Activated CD4-positive, alpha-beta memory T cell treated with anti-CD3 and anti-CD28 coated beads for 36 hours (primary cell): ENCODE measurements at regions not wholly inside any gene's neighbourhood (a gene's known extent, or its start where the extent isn't known, plus 50 kb on each side); places are given as distances from the start of the nearest gene placed in this dataset.

Experiments used
- CTCF ChIA-PET: fragments of 350-600 bp; sonication (Branson Sonifier 250); formaldehyde crosslinking; loops from one replicate; lab custom pipeline; 2021; ENCODE audit warnings: antibody characterized with exemption, inconsistent platforms; lab: Charles Lee
- POLR2A ChIA-PET: fragments of 350-600 bp; sonication (Branson Sonifier 250); formaldehyde crosslinking; loops from one replicate; lab custom pipeline; 2021; ENCODE audit warnings: antibody characterized with exemption; lab: Charles Lee
- DNase-seq: peaks from one replicate; pipeline ENCODE4 v3.0.0-alpha.2; 2020
- H3K27ac Mint-ChIP-seq: one replicate; pipeline ENCODE4 v1.8.0; 2021; ENCODE audit warnings: mixed read lengths
- H3K27me3 Mint-ChIP-seq: one replicate; pipeline ENCODE4 v1.8.0; 2021; ENCODE audit warnings: mixed read lengths
- H3K36me3 Mint-ChIP-seq: one replicate; pipeline ENCODE4 v1.8.0; 2021; ENCODE audit warnings: mixed read lengths
- H3K4me1 Mint-ChIP-seq: one replicate; pipeline ENCODE4 v1.8.0; 2021; ENCODE audit warnings: low read depth, mixed read lengths
- H3K4me3 Mint-ChIP-seq: one replicate; pipeline ENCODE4 v1.8.0; 2021; ENCODE audit warnings: mild to moderate bottlenecking, mixed read lengths
- H3K9me3 Mint-ChIP-seq: one replicate; pipeline ENCODE4 v1.8.0; 2021; ENCODE audit warnings: mixed read lengths
- intact Hi-C: fragments of 100-400 bp; cut with micrococcal nuclease; formaldehyde crosslinking; loops from one replicate; pipeline ENCODE4 v1.15.1; 2023

DNA sequence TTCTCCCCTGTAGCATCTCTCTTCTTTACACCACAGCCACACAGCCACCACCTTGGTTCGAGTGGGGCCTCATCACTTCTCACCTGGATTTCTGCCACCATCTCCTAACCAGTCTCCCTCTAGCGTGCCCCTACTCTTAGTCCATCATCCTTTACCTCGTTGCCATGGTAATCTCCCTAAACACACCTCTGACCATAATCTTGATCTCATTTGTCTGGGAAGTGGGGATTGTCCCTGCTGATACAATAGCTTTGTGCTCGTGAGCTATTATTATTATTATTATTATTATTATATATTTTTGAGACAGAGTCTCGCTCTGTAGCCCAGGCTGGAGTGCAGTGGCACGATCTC, 76.5 kb upstream of the HSPA9 start:
- no peak for DNase-seq
- Mint-ChIP-seq H3K4me1 (peaks cover 23% of the 10 kb centered on the region), H3K27ac (no peak overlapping the region), H3K4me3 (no peak overlapping the region), H3K9me3 (no peaks in the 10 kb centered on the region), H3K36me3 (no peaks in the 10 kb centered on the region), H3K27me3 (peaks cover 81% of the 10 kb centered on the region)
- intact Hi-C loops = loop anchor here (5.0 kb wide), 2 partner anchors 74 to 101 kb away; partner anchors contain the start of genes CTNNA1 and HSPA9
- POLR2A ChIA-PET = no interaction called here
- CTCF ChIA-PET = no interaction called here

DNA sequence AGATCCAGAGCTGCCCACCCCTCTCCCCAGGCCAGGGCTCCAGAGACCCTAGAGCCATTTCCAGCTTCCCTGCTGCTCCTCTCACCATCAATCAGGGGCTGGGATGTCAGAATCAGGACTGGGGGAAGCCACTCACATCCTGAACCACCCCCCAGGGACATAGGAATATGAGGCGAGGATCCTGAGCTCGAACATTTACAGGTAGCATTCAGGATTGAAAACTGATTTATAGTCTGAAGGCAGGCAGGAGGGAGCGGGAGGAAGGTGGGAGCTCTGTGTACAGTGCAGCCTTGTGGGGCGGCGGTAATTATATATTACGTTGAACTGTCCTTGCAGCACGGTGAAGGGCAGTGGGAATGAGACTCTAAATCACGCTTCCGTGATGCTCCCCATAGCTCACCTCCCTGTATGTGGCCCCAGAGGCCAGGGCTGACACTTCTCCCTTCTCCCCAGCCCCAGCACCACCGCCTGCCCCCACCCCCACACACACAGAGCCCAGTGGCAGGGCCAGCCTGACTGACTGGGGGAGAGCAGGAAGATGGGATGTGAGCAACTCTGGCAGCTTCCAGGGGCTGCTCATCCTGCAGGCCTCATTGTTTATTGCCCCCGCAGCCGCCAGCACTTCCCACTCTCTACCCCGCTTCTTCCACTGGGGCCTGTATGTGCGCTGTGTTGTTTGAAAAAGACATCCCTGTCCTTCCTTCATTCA, 76.0 kb upstream of the HSPA9 start:
- no peaks in the 10 kb centered on the region for H3K36me3 Mint-ChIP-seq
- H3K27ac Mint-ChIP-seq = no peak overlapping the region
- peaks cover 81% of the 10 kb centered on the region for H3K27me3 Mint-ChIP-seq
- no peaks in the 10 kb centered on the region for H3K9me3 Mint-ChIP-seq
- no peak for DNase-seq
- ChIA-PET CTCF (no interaction called here), POLR2A (no interaction called here)
- H3K4me3 Mint-ChIP-seq = no peak overlapping the region
- intact Hi-C loops = loop anchor here (5.0 kb wide), 2 partner anchors 74 to 101 kb away; partner anchors contain the start of genes CTNNA1 and HSPA9
- H3K4me1 Mint-ChIP-seq = peaks cover 23% of the 10 kb centered on the region

DNA sequence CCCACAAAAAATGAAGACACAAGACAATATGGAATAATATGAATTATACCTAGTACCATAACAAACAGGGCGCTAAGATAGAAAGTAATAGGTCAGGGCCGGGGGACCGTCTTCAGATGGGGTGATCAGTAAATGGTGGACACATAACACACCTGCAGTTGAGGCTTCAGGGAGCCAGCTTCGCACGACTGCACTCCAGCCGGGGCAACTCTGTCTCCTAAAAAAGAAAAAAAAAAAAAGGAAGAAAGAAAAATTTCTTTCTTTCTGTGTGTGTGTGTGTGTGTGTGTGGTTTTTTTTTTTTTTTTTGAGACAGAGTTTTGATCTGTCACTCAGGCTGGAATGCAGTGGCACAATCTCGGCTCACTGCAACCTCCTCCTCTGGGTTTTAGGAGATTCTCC, 75.0 kb upstream of the HSPA9 start:
- Mint-ChIP-seq H3K36me3 (no peaks in the 10 kb centered on the region), H3K27ac (no peak overlapping the region), H3K4me3 (no peak overlapping the region), H3K9me3 (no peaks in the 10 kb centered on the region), H3K27me3 (peaks cover 76% of the 10 kb centered on the region), H3K4me1 (peaks cover 21% of the 10 kb centered on the region)
- POLR2A ChIA-PET = no interaction called here
- no peak for DNase-seq
- CTCF ChIA-PET = interaction anchor here (1.8 kb wide), 1 partner anchor 9 kb away, joined by 6 read pairs; no protein-coding TSS in a partner anchor
- intact Hi-C loops = loop anchor here (5.0 kb wide), 2 partner anchors 73 to 102 kb away; partner anchors contain the start of genes CTNNA1 and HSPA9

DNA sequence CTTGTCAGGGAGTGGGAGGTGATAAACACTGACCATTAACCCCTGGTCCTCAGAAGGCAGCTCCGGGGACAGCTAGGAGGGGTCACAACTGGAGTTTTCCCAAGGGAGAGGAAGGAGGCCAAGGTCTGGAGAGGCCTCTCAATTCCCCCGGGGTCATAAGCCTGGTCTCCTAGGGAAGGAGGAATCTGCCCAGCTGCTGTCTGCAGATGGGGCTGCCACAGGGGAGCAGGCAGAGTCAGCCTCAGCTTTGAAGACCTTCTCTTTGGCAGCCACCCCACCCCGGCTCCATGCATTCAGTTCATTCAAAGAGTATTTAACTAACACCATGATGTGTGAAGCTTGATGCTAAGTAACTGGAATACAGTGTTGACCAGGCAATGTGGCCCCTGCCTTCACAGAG, 74.6 kb upstream of the HSPA9 start:
- Mint-ChIP-seq H3K27me3 (peaks cover 74% of the 10 kb centered on the region), H3K36me3 (no peaks in the 10 kb centered on the region), H3K4me3 (no peak overlapping the region), H3K27ac (no peak overlapping the region), H3K9me3 (no peaks in the 10 kb centered on the region), H3K4me1 (peaks cover 17% of the 10 kb centered on the region)
- intact Hi-C loops = loop anchor here (5.0 kb wide), 2 partner anchors 72 to 103 kb away; partner anchors contain the start of genes CTNNA1 and HSPA9
- DNase-seq = no peak
- ChIA-PET POLR2A (no interaction called here), CTCF (interaction anchor here (1.8 kb wide), 1 partner anchor 9 kb away, joined by 6 read pairs; no protein-coding TSS in a partner anchor)

DNA sequence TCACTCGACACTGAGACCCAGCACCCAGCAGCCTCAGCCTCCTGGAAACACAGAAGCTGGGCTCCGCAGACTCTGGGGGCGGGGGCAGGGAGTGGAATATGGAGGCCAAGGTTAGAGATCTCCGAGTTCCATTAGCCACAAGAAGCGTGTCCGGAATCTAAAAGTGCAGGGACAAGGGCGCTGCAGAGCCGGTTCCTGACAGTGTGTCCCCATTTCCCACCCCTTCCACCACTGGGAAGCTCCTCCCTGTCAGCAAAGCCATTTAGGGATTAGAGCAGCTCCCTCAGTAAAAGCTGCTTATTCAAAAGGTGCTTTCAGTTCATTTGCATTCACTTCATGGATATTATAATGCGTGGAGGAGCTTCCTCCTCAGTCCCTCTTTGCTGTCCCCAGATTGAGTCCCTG, 74.1 kb upstream of the HSPA9 start:
- peaks cover 77% of the 10 kb centered on the region for H3K27me3 Mint-ChIP-seq
- CTCF ChIA-PET = interaction anchor here (0.5 to 1.8 kb wide), 3 partner anchors 8 to 1979 kb away, joined by 3 to 6 read pairs (median 3); no protein-coding TSS in a partner anchor
- intact Hi-C loops = no loop called here
- H3K4me3 Mint-ChIP-seq = no peak overlapping the region
- H3K9me3 Mint-ChIP-seq = no peaks in the 10 kb centered on the region
- no peak for DNase-seq
- no peaks in the 10 kb centered on the region for H3K36me3 Mint-ChIP-seq
- peaks cover 12% of the 10 kb centered on the region for H3K4me1 Mint-ChIP-seq
- H3K27ac Mint-ChIP-seq = no peak overlapping the region
- POLR2A ChIA-PET = no interaction called here

DNA sequence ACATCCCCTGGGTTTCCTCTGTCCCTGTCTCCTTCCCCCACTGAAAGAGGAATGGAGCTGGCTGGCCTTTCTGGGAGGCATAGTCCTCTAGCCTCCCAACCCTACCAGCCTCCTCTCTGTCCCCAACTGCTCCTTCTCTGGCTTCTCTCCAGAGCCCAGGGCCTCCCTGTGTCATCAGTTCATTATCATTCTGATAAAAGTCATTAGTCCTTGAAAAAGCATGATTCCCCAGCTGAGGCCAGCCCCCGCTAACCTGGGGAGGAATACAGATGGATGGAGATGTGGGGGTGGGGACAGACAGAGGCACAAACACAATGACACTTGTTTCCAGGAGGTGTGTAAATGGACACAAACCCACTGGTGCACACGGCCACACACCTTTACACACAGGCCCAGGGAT, 73.6 kb upstream of the HSPA9 start:
- DNase-seq = no peak
- Mint-ChIP-seq H3K27me3 (peaks cover 75% of the 10 kb centered on the region), H3K4me1 (peaks cover 8% of the 10 kb centered on the region), H3K9me3 (no peaks in the 10 kb centered on the region), H3K27ac (no peak overlapping the region), H3K4me3 (no peak overlapping the region), H3K36me3 (no peaks in the 10 kb centered on the region)
- POLR2A ChIA-PET = no interaction called here
- CTCF ChIA-PET = interaction anchor here (0.5 to 1.8 kb wide), 3 partner anchors 8 to 1979 kb away, joined by 3 to 6 read pairs (median 3); no protein-coding TSS in a partner anchor
- intact Hi-C loops = no loop called here

DNA sequence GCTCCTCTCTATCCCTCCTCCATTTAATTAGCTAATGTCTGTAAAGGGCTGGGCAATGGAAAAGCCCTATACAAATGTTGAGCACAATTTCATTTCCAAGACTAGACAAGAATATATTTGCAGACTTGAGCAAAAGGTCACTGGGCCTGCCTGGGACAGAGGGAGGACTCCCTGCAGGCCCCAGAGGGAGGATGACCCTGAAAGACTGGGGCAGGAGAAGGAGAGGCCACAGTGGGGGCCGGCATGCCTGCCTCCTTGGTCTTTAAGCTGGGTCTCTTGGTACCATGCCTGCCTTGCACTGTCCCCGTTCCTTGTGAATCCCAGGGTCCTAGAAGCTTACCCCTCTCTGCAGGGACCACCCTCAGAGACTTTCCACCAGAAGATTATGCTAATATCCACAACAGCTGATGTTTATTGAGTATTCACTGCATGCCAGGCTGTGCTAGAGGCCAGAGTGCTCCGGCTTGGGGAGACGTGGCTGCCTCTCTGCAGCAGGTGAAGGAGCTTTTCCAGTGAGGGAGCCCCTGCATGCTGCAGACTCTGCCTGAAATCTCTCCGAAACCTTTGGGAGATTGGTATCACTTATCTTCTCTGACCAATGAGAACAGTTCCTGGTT, 72.7 kb upstream of the HSPA9 start:
- no peaks in the 10 kb centered on the region for H3K36me3 Mint-ChIP-seq
- ChIA-PET CTCF (no interaction called here), POLR2A (no interaction called here)
- intact Hi-C loops = no loop called here
- peaks cover 75% of the 10 kb centered on the region for H3K27me3 Mint-ChIP-seq
- H3K4me1 Mint-ChIP-seq = peaks cover 2% of the 10 kb centered on the region
- no peak overlapping the region for H3K4me3 Mint-ChIP-seq
- H3K9me3 Mint-ChIP-seq = no peaks in the 10 kb centered on the region
- H3K27ac Mint-ChIP-seq = no peak overlapping the region
- DNase-seq = no peak

DNA sequence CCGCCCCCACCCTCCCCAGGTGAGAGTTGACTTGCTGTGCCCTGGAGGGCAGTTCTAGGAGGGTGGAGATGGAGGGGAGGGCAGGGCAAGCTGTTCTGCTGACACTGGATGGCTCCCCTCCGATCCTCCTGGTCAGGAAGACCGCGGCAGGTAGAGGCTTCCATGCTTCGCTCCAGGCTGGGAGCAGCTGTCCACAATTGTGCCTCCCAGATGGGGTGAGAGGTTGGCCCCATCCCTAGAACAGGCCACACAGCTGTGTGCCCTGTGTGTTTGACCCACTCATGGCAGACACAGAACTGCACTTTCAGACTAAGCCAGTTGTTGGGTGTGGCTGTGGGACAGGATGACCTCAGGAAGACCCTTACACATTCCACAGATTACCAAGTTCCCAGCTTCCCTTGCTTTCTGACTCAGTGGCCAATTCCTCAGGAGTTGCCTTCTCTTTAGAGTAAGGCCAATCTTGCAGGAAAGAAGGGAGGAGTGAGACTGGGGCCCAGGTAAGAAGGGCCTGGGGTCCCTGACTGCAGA, 72.1 kb upstream of the HSPA9 start:
- POLR2A ChIA-PET = no interaction called here
- Mint-ChIP-seq H3K36me3 (no peaks in the 10 kb centered on the region), H3K9me3 (no peaks in the 10 kb centered on the region), H3K4me1 (peaks cover 2% of the 10 kb centered on the region), H3K27ac (no peak overlapping the region), H3K27me3 (peaks cover 71% of the 10 kb centered on the region), H3K4me3 (no peak overlapping the region)
- no peak for DNase-seq
- intact Hi-C loops = no loop called here
- CTCF ChIA-PET = no interaction called here

DNA sequence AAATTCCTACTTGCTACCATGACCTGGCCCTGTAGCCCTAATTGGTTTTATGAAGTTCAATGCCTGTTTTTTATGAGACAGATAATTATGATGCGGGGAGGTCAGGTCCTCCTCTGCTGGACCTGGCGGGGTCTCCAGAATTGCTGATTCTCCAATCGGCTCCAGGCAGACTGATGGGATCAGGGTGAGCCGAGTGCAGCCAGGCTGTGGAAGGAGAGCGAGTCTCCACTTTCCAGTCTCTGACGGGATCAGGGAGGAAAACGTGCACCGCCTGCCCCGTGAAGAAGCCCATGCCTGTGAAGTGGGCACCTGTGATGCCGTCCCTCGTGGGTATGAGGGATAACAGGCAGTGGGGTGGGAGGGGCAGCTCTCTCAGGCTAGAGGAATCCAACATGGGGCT, 71.5 kb upstream of the HSPA9 start:
- Mint-ChIP-seq H3K27me3 (peaks cover 71% of the 10 kb centered on the region), H3K4me1 (peaks cover 6% of the 10 kb centered on the region), H3K27ac (no peak overlapping the region), H3K36me3 (no peaks in the 10 kb centered on the region), H3K9me3 (no peaks in the 10 kb centered on the region), H3K4me3 (no peak overlapping the region)
- DNase-seq = no peak
- ChIA-PET POLR2A (no interaction called here), CTCF (no interaction called here)
- intact Hi-C loops = no loop called here

DNA sequence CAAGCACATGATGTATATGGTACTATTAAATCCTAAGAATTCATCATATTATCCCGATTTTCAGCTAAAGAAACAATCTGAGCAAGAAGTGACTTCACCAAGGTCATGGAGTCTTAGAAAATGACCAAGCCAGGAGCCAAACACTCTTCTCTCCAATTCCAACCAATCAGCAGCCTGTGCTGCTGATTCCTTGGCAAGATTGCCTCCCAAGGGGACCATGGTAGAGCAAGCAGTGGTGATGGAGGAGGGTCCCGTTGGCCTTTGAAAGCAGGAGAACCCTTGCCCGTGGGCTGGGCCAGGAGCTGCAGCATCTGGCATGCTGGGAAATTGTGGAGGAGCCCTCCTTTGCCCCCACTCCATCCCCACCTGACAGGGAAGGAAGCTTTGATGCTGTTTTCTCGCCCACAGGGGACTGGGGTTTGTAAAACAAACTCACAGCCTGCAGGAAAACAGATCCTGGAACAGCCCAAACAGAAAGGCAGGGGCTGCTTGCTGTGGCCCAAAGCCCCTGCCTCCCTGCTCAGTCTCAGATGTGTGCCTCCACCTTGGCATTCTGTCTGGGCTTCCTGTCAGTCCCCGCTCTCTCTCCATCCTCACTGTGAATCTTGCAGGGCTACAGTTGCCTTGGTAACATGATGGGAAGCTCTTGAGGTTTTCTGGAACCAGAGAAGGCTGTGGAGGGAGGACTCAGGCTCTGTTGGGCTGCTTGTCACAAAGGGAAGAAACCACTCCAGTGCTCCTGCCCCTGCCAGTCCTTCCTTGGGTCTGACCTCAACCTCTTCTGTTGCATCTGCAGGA, 70.8 kb upstream of the HSPA9 start:
- Mint-ChIP-seq H3K9me3 (no peaks in the 10 kb centered on the region), H3K27ac (no peak overlapping the region), H3K36me3 (no peaks in the 10 kb centered on the region), H3K4me3 (no peak overlapping the region), H3K27me3 (peaks cover 73% of the 10 kb centered on the region), H3K4me1 (peaks cover 4% of the 10 kb centered on the region)
- CTCF ChIA-PET = no interaction called here
- POLR2A ChIA-PET = no interaction called here
- intact Hi-C loops = no loop called here
- DNase-seq = no peak

DNA sequence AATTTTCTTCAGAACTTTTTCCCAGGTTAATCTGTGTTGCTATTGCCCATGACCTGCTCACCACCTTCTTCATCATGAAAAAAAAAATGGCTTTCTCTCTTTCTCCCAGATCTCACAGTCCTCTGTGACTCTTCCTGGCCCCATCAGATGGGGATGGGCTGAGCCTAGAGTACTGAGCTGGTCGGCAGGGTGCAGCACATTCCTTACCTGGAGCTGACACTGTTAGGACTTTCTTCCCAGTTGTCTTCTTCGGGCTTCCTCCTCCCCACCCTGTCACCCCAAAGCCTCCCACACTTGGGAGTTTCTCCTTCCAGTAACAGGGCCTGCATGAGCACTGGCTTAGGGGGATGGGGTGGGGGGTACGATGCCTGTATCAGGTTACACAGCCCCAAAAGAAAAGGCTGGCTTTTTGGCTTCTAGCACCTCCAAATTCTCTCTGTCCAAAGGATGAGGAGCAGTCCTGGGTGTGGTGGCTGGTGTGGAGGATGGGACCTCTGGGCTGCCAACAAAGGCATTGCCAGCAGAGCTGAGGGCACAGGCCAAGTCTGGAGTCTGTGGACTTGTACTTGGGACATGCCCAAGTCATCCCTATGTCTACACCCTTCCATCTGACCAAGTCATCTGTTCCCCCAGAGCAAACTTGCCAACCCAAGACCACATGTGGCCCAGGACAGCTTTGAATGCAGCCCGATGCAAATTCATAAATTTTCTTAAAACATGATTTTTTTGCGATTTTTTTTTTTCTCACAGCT, 68.0 kb upstream of the HSPA9 start:
- peaks cover 4% of the 10 kb centered on the region for H3K4me1 Mint-ChIP-seq
- ChIA-PET POLR2A (no interaction called here), CTCF (interaction anchor here (1.8 to 2.3 kb wide), 2 partner anchors 10 to 182 kb away, joined by 6 read pairs; no protein-coding TSS in a partner anchor)
- no peak overlapping the region for H3K4me3 Mint-ChIP-seq
- H3K27me3 Mint-ChIP-seq = peaks cover 70% of the 10 kb centered on the region
- H3K27ac Mint-ChIP-seq = no peak overlapping the region
- intact Hi-C loops = no loop called here
- H3K9me3 Mint-ChIP-seq = no peaks in the 10 kb centered on the region
- H3K36me3 Mint-ChIP-seq = no peaks in the 10 kb centered on the region
- no peak for DNase-seq
